K562 (cell line): ENCODE measurements at regions not wholly inside any gene's neighbourhood (a gene's known extent, or its start where the extent isn't known, plus 50 kb on each side); places are given as distances from the start of the nearest gene placed in this dataset.
"Not testable (repeated sequence)": the region's sequence is repeated elsewhere in the genome, so short reads cannot be mapped to it uniquely, and the experiment has no call there.

ENCODE experiments used
- ATAC-seq: fragments of 200-7000 bp; cut with Tn5 transposase; 3 replicates; pipeline ENCODE4 v1.9.1; 2020; ENCODE audit warnings: moderate library complexity
- BruUV-seq: library from RNA; stranded (reverse); fragments of 400-500 nt; replicated peaks from 2 replicates; lab custom pipeline; 2021; lab: Mats Ljungman, UMichigan
- CTCF ChIA-PET: fragments of 300-600 bp; formaldehyde crosslinking; extraction: SDS; loops from one replicate; lab custom pipeline; 2021; ENCODE audit warnings: low intra/inter-chr PET ratio; lab: Yijun Ruan, JAX
- POLR2A ChIA-PET: fragments of 300-600, 350-650 bp; sonication (Branson Sonifier 250); formaldehyde crosslinking; extraction: SDS; loops from one replicate; lab custom pipeline; 2021; ENCODE audit warnings: antibody characterized with exemption, inconsistent platforms; lab: Yijun Ruan, JAX
- DNase-seq, 4 experiments: peaks; one replicate each; pipeline versions ENCODE4 v3.0.0 to v3.0.0-alpha.2; 2011 to 2018; ENCODE audit warnings: low spot score in 3 of 4, mixed read lengths in 3 of 4; ENCODE audit errors: extremely low read depth in 1 of 4
- FAIRE-seq: peaks from 2 replicates; lab custom pipeline; 2011; peaks lifted over from hg19 to GRCh38; lab: Jason Lieb, UNC
- H2AFZ ChIP-seq: 2 replicates; pipeline ENCODE4 v1.6.0; 2011; ENCODE audit warnings: low read depth, low read length, control low read depth, inconsistent platforms
- H3K27ac ChIP-seq: fragments of 200-600 bp; 3 replicates; pipeline ENCODE4 v1.8.0; 2011; ENCODE audit warnings: low read depth, mild to moderate bottlenecking, control low read depth, inconsistent platforms, low read length, moderate library complexity, mixed read lengths; ENCODE audit errors: extremely low read depth
- H3K27me3 ChIP-seq, 2 experiments: fragments of 300-600 bp in 1 of 2; 2 replicates in 1 of 2; 3 replicates in 1 of 2; pipeline versions ENCODE4 v1.6.0 to v1.8.0; 2011; ENCODE audit warnings: inconsistent platforms in 2 of 2, low read length in 2 of 2, mild to moderate bottlenecking in 1 of 2, mixed read lengths in 1 of 2, moderate library complexity in 1 of 2; ENCODE audit not compliant: control insufficient read depth in 2 of 2, insufficient read depth in 2 of 2
- H3K36me3 ChIP-seq: fragments of 300-600 bp; 3 replicates; pipeline ENCODE4 v1.8.0; 2011; ENCODE audit warnings: mild to moderate bottlenecking, low read length, inconsistent platforms; ENCODE audit not compliant: control insufficient read depth, insufficient read depth
- H3K4me1 ChIP-seq, 2 experiments: fragments of 200-600 bp in 1 of 2; replicated peaks in 1 of 2; 2 replicates in 1 of 2; 3 replicates in 1 of 2; pipeline versions ENCODE4 v1.5.1 to v1.8.0; 2011; ENCODE audit warnings: inconsistent platforms in 2 of 2, low read length in 2 of 2, mild to moderate bottlenecking in 1 of 2, mixed read lengths in 1 of 2, moderate library complexity in 1 of 2; ENCODE audit not compliant: control insufficient read depth in 2 of 2, insufficient read depth in 2 of 2
- H3K4me2 ChIP-seq: 2 replicates; pipeline ENCODE4 v1.6.1; 2011; ENCODE audit warnings: low read length, control low read depth, inconsistent platforms, mixed read lengths; ENCODE audit not compliant: insufficient read depth
- H3K4me3 ChIP-seq: fragments of 200-600 bp; sonication (generic), shearing (Covaris generic); 2 replicates; pipeline ENCODE4 v1.5.1; 2016; ENCODE audit warnings: control low read depth, inconsistent platforms
- H3K79me2 ChIP-seq: fragments of 200-600 bp; 3 replicates; pipeline ENCODE4 v1.8.0; 2011; ENCODE audit warnings: low read length, inconsistent platforms; ENCODE audit not compliant: control insufficient read depth, insufficient read depth
- H3K9ac ChIP-seq, 2 experiments: 2 replicates each; pipeline versions ENCODE4 v1.6.0 to v1.6.1; 2011; ENCODE audit warnings: low read depth in 2 of 2, low read length in 2 of 2, control low read depth in 1 of 2, inconsistent platforms in 1 of 2, mild to moderate bottlenecking in 1 of 2, mixed read lengths in 1 of 2; ENCODE audit not compliant: insufficient read depth in 1 of 2
- H3K9me1 ChIP-seq: one replicate; pipeline ENCODE4 v1.6.0; 2011; ENCODE audit warnings: inconsistent platforms, mild to moderate bottlenecking, low read length, moderate library complexity; ENCODE audit not compliant: control insufficient read depth, insufficient read depth
- H3K9me3 ChIP-seq: replicated peaks from 2 replicates; pipeline ENCODE4 v1.5.1; 2011; ENCODE audit warnings: low read depth, low read length, inconsistent platforms; ENCODE audit not compliant: control insufficient read depth, insufficient read depth
- H4K20me1 ChIP-seq: replicated peaks from 2 replicates; pipeline ENCODE4 v1.6.1; 2011; ENCODE audit warnings: low read length, inconsistent platforms, mixed read lengths; ENCODE audit not compliant: control insufficient read depth, insufficient read depth
- ZNF146 ChIP-seq: IDR thresholded peaks from one replicate; pipeline ENCODE4 v1.6.1; 2018; ENCODE audit warnings: missing compliant biosample characterization; ENCODE audit not compliant: unreplicated experiment
- WGBS: fragments of 100-300 bp; shearing (Covaris generic); methylation state at CpG from one replicate; pipeline ENCODE4 v1.1.6; 2016; ENCODE audit warnings: low coverage, mixed read lengths; ENCODE audit not compliant: insufficient coverage; ENCODE audit errors: missing lambda C conversion rate; 5-methylcytosine and 5-hydroxymethylcytosine counted together
- in situ Hi-C: fragments of 300-500 bp; cut with MboI; formaldehyde crosslinking; loops from 4 replicates; pipeline ENCODE4 v1.15.0; 2018; ENCODE audit warnings: inconsistent platforms, mixed read lengths
- intact Hi-C: fragments of 100-400 bp; cut with micrococcal nuclease; formaldehyde crosslinking; loops from 2 replicates; pipeline ENCODE4 v1.14.2; 2022

DNA sequence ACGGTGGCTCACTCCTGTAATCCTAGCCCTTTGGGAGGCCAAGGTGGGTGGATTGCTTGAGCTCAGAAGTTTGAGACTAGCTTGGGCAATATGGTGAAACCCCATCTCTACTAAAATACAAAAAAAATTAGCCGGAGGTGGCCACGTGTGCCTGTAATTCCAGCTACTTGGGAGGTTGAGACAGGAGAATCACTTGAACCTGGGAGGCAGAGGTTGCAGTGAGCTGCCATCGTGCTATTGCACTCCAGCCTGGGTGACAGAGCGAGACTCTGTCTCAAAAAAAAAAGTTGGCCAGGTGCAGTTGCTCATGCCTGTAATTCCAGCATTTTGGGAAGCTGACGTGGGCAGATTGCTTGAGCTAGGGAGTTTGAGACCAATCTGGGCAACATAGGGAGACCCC lies 79.2 kb upstream of the CLINT1 start:
- H3K4me1 ChIP-seq, H3K27ac ChIP-seq, DNase-seq, H3K27me3 ChIP-seq, H2AFZ ChIP-seq, H3K4me3 ChIP-seq, ATAC-seq, intact Hi-C loops, BruUV-seq, H3K9ac ChIP-seq, in situ Hi-C loops, H3K4me2 ChIP-seq, H3K36me3 ChIP-seq, FAIRE-seq, CTCF ChIA-PET, H4K20me1 ChIP-seq, H3K9me3 ChIP-seq, H3K9me1 ChIP-seq, H3K79me2 ChIP-seq: not testable (repeated sequence)
- POLR2A ChIA-PET: interaction anchor here (0.7 kb wide), 1 partner anchor 544 kb away, joined by 3 read pairs; no protein-coding TSS in a partner anchor
- 13% methylated on average over 6 of the region's 6 CpGs for WGBS

GRCh38 chr5:157936776-157937501 lies 78.0 kb upstream of the CLINT1 start:
- H3K36me3 ChIP-seq, H3K27ac ChIP-seq, H3K4me3 ChIP-seq, H3K9ac ChIP-seq, H2AFZ ChIP-seq, H3K9me1 ChIP-seq, H4K20me1 ChIP-seq, DNase-seq, H3K27me3 ChIP-seq, H3K4me1 ChIP-seq, H3K9me3 ChIP-seq, FAIRE-seq, H3K4me2 ChIP-seq, BruUV-seq, CTCF ChIA-PET, ATAC-seq, H3K79me2 ChIP-seq, intact Hi-C loops, in situ Hi-C loops: not testable (repeated sequence)
- POLR2A ChIA-PET: interaction anchor here (0.6 kb wide), 1 partner anchor 16 kb away, joined by 4 read pairs; no protein-coding TSS in a partner anchor
- WGBS: 11% methylated on average over 3 of the region's 3 CpGs
- TF ChIP-seq ZNF146 (CRISPR knock-in tag): peak; percentile 88
